ENCODE measurements at regions not wholly inside any gene's neighbourhood (a gene's known extent, or its start where the extent isn't known, plus 50 kb on each side); places are given as distances from the start of the nearest gene placed in this dataset.

DNA sequence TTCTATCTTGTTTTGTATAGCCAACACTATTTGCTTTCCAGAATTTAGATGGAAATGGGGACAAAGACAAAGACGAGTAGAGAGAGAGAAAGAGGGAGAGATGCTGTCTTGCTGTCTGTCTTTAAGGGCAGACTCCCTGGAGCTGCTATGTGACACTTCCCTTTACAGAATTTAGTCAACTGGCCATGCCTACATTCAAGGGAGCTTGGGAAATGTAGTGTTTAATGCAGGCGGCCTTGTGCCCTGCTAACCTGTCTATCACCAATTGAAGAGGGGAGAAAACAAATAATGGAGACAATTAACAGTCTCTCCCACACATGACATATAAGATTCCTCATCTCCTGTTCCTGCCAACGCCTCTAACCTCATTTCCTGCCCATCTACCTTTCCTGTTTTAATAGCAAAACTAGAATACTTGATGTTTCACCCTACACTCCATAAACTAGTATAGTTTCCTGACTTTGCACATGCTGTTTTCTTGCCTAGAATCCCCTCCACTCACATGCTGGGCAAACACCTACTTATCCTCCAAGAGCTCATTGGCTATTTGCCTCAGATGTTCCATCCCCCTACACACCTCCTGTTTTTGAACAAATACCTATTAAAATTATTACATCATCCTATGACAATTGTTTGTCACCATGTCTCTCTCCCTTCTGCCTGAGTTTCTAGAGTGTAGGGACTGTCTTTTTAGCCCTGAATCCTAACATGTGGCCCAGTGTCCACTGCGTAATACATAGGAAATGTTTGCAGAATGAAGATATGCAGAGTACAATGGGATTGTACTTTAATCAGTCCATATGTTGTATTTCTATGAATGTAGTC lies 117.2 kb downstream of the SLC25A24 start:
- H3K4me3 ChIP-seq, result no peak overlapping the region
- WGBS, 5 donors, result 36 to 59% (median 54%) methylated on average over 4 of the region's 4 CpGs
- peak overlapping the region in 2 of 8 donors; percentile 11 to 54 for H3K27ac ChIP-seq
- DNase-seq, result no peak
- H3K36me3 ChIP-seq, result no peaks in the 10 kb centered on the region
- H3K9me3 ChIP-seq, result no peaks in the 10 kb centered on the region
- peaks cover 8 to 59% (median 44%) of the 10 kb centered on the region in 6 donors for H3K4me1 ChIP-seq
- H3K27me3 ChIP-seq (replicated peaks in 1 of 7), result no peaks in the 10 kb centered on the region
- TF ChIP-seq POLR2A (IDR thresholded peaks at IDR 0.05) (no peak), POLR2AphosphoS5 (IDR thresholded peaks at IDR 0.05) (no peak)
- TF ChIP-seq, protein P1, sequence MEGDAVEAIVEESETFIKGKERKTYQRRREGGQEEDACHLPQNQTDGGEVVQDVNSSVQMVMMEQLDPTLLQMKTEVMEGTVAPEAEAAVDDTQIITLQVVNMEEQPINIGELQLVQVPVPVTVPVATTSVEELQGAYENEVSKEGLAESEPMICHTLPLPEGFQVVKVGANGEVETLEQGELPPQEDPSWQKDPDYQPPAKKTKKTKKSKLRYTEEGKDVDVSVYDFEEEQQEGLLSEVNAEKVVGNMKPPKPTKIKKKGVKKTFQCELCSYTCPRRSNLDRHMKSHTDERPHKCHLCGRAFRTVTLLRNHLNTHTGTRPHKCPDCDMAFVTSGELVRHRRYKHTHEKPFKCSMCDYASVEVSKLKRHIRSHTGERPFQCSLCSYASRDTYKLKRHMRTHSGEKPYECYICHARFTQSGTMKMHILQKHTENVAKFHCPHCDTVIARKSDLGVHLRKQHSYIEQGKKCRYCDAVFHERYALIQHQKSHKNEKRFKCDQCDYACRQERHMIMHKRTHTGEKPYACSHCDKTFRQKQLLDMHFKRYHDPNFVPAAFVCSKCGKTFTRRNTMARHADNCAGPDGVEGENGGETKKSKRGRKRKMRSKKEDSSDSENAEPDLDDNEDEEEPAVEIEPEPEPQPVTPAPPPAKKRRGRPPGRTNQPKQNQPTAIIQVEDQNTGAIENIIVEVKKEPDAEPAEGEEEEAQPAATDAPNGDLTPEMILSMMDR (IDR thresholded peaks at IDR 0.05 in 8 of 11, conservative IDR thresholded peaks at IDR 0.05 in 3 of 11), result no peak
- intact Hi-C loops (cut with DNase I; ENCODE audit: low total_unique reads), result no loop called here

DNA sequence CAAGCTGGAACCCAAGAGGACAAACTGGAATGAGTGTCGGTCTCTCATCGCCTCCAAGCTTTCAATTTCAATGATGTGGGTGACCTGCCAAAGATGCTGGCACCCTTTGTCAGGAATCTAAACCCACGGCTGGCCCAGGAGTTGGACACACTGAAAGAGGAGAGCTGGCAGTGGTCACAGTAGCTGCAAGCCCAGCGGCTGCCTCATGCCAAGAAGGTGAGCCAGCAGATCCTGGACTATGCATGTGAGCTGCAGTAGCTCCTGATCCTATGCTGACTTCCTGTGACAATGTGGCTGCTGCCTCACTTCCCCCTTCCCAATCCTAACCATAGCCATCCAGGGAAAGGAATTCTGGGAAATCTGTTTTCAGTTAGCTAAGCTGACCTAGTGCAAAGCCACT lies 117.0 kb upstream of the VAV3 start:
- no peaks in the 10 kb centered on the region for H3K36me3 ChIP-seq
- TF ChIP-seq POLR2A (IDR thresholded peaks at IDR 0.05) (no peak), POLR2AphosphoS5 (IDR thresholded peaks at IDR 0.05) (no peak)
- TF ChIP-seq, protein P1 (IDR thresholded peaks at IDR 0.05 in 8 of 11, conservative IDR thresholded peaks at IDR 0.05 in 3 of 11), result no peak
- intact Hi-C loops (cut with DNase I; ENCODE audit: low total_unique reads), result no loop called here
- no peak overlapping the region for H3K4me3 ChIP-seq
- H3K27ac ChIP-seq, result no peak overlapping the region
- peaks cover 8 to 68% (median 52%) of the 10 kb centered on the region in 6 donors for H3K4me1 ChIP-seq
- no peak for DNase-seq
- H3K9me3 ChIP-seq, result no peaks in the 10 kb centered on the region
- 72 to 84% (median 77%) methylated on average over 4 of the region's 4 CpGs for WGBS, 5 donors
- no peaks in the 10 kb centered on the region for H3K27me3 ChIP-seq (replicated peaks in 1 of 7)

DNA sequence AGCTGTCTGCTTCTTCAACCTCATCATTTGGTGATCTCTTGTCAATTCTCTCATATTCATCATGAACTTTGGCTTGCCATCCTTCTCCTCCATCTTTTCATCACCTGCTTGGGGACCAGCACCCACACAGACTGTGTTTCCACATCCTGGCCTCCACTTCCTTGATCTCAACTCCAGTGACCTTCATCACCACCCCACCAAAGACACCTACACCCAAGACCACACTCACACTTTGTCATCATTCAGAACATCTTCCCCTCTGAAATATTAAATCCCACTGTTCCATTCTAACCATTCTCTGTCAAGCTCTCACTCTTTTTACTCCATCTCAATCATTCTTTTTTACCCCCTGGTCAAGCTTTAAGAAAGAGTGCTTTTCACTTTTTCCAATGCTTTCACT lies 115.5 kb upstream of the VAV3 start:
- DNase-seq, result no peak

More for the DNA sequence above, 115.5 kb upstream of the VAV3 start:
- Histone ChIP-seq H3K27me3 (replicated peaks in 1 of 7) (no peaks in the 10 kb centered on the region), H3K36me3 (no peaks in the 10 kb centered on the region), H3K9me3 (no peaks in the 10 kb centered on the region), H3K27ac (peak overlapping the region in 5 of 8 donors; percentile 40 to 82 (median 70)), H3K4me1 (peaks cover 8 to 68% (median 52%) of the 10 kb centered on the region in 6 donors), H3K4me3 (no peak overlapping the region)
- TF ChIP-seq, protein P1 (IDR thresholded peaks at IDR 0.05 in 8 of 11, conservative IDR thresholded peaks at IDR 0.05 in 3 of 11), result no peak
- peak in 1 of 3 donors; percentile 28 for TF ChIP-seq POLR2AphosphoS5 (IDR thresholded peaks at IDR 0.05)
- intact Hi-C loops (cut with DNase I; ENCODE audit: low total_unique reads), result no loop called here
